K562 (cell line): ENCODE measurements at regions not wholly inside any gene's neighbourhood (a gene's known extent, or its start where the extent isn't known, plus 50 kb on each side); places are given as distances from the start of the nearest gene placed in this dataset.

ENCODE experiments used
- ATAC-seq: fragments of 200-7000 bp; cut with Tn5 transposase; 3 replicates; pipeline ENCODE4 v1.9.1; 2020; ENCODE audit warnings: moderate library complexity
- BruUV-seq: library from RNA; stranded (reverse); fragments of 400-500 nt; replicated peaks from 2 replicates; lab custom pipeline; 2021; lab: Mats Ljungman, UMichigan
- CTCF ChIA-PET: fragments of 300-600 bp; formaldehyde crosslinking; extraction: SDS; loops from one replicate; lab custom pipeline; 2021; ENCODE audit warnings: low intra/inter-chr PET ratio; lab: Yijun Ruan, JAX
- POLR2A ChIA-PET: fragments of 300-600, 350-650 bp; sonication (Branson Sonifier 250); formaldehyde crosslinking; extraction: SDS; loops from one replicate; lab custom pipeline; 2021; ENCODE audit warnings: antibody characterized with exemption, inconsistent platforms; lab: Yijun Ruan, JAX
- DNase-seq, 4 experiments: peaks; one replicate each; pipeline versions ENCODE4 v3.0.0 to v3.0.0-alpha.2; 2011 to 2018; ENCODE audit warnings: low spot score in 3 of 4, mixed read lengths in 3 of 4; ENCODE audit errors: extremely low read depth in 1 of 4
- FAIRE-seq: peaks from 2 replicates; lab custom pipeline; 2011; peaks lifted over from hg19 to GRCh38; lab: Jason Lieb, UNC
- H2AFZ ChIP-seq: 2 replicates; pipeline ENCODE4 v1.6.0; 2011; ENCODE audit warnings: low read depth, low read length, control low read depth, inconsistent platforms
- H3K27ac ChIP-seq: fragments of 200-600 bp; 3 replicates; pipeline ENCODE4 v1.8.0; 2011; ENCODE audit warnings: low read depth, mild to moderate bottlenecking, control low read depth, inconsistent platforms, low read length, moderate library complexity, mixed read lengths; ENCODE audit errors: extremely low read depth
- H3K27me3 ChIP-seq, 2 experiments: fragments of 300-600 bp in 1 of 2; 2 replicates in 1 of 2; 3 replicates in 1 of 2; pipeline versions ENCODE4 v1.6.0 to v1.8.0; 2011; ENCODE audit warnings: inconsistent platforms in 2 of 2, low read length in 2 of 2, mild to moderate bottlenecking in 1 of 2, mixed read lengths in 1 of 2, moderate library complexity in 1 of 2; ENCODE audit not compliant: control insufficient read depth in 2 of 2, insufficient read depth in 2 of 2
- H3K36me3 ChIP-seq: fragments of 300-600 bp; 3 replicates; pipeline ENCODE4 v1.8.0; 2011; ENCODE audit warnings: mild to moderate bottlenecking, low read length, inconsistent platforms; ENCODE audit not compliant: control insufficient read depth, insufficient read depth
- H3K4me1 ChIP-seq, 2 experiments: fragments of 200-600 bp in 1 of 2; replicated peaks in 1 of 2; 2 replicates in 1 of 2; 3 replicates in 1 of 2; pipeline versions ENCODE4 v1.5.1 to v1.8.0; 2011; ENCODE audit warnings: inconsistent platforms in 2 of 2, low read length in 2 of 2, mild to moderate bottlenecking in 1 of 2, mixed read lengths in 1 of 2, moderate library complexity in 1 of 2; ENCODE audit not compliant: control insufficient read depth in 2 of 2, insufficient read depth in 2 of 2
- H3K4me2 ChIP-seq: 2 replicates; pipeline ENCODE4 v1.6.1; 2011; ENCODE audit warnings: low read length, control low read depth, inconsistent platforms, mixed read lengths; ENCODE audit not compliant: insufficient read depth
- H3K4me3 ChIP-seq: fragments of 200-600 bp; sonication (generic), shearing (Covaris generic); 2 replicates; pipeline ENCODE4 v1.5.1; 2016; ENCODE audit warnings: control low read depth, inconsistent platforms
- H3K79me2 ChIP-seq: fragments of 200-600 bp; 3 replicates; pipeline ENCODE4 v1.8.0; 2011; ENCODE audit warnings: low read length, inconsistent platforms; ENCODE audit not compliant: control insufficient read depth, insufficient read depth
- H3K9ac ChIP-seq, 2 experiments: 2 replicates each; pipeline versions ENCODE4 v1.6.0 to v1.6.1; 2011; ENCODE audit warnings: low read depth in 2 of 2, low read length in 2 of 2, control low read depth in 1 of 2, inconsistent platforms in 1 of 2, mild to moderate bottlenecking in 1 of 2, mixed read lengths in 1 of 2; ENCODE audit not compliant: insufficient read depth in 1 of 2
- H3K9me1 ChIP-seq: one replicate; pipeline ENCODE4 v1.6.0; 2011; ENCODE audit warnings: inconsistent platforms, mild to moderate bottlenecking, low read length, moderate library complexity; ENCODE audit not compliant: control insufficient read depth, insufficient read depth
- H3K9me3 ChIP-seq: replicated peaks from 2 replicates; pipeline ENCODE4 v1.5.1; 2011; ENCODE audit warnings: low read depth, low read length, inconsistent platforms; ENCODE audit not compliant: control insufficient read depth, insufficient read depth
- H4K20me1 ChIP-seq: replicated peaks from 2 replicates; pipeline ENCODE4 v1.6.1; 2011; ENCODE audit warnings: low read length, inconsistent platforms, mixed read lengths; ENCODE audit not compliant: control insufficient read depth, insufficient read depth
- HDAC1 ChIP-seq, 2 experiments: fragments of 450-650 bp; IDR thresholded peaks; 2 replicates each; pipeline ENCODE4 v1.6.1; 2016 to 2017; ENCODE audit warnings: inconsistent platforms in 1 of 2, mild to moderate bottlenecking in 1 of 2, moderate library complexity in 1 of 2
- HDAC2 ChIP-seq: fragments of 450-650 bp; IDR thresholded peaks from 2 replicates; pipeline ENCODE4 v1.6.1; 2016; ENCODE audit warnings: mild to moderate bottlenecking
- ILK ChIP-seq: fragments of 450-650 bp; IDR thresholded peaks from 2 replicates; pipeline ENCODE4 v1.6.1; 2016; ENCODE audit warnings: missing genetic modification characterization, low read depth, mild to moderate bottlenecking, missing compliant biosample characterization, moderate library complexity, borderline replicate concordance
- KLF1 ChIP-seq: fragments of 450-650 bp; IDR thresholded peaks from 2 replicates; pipeline ENCODE4 v1.6.1; 2016; ENCODE audit warnings: missing genetic modification characterization, missing compliant biosample characterization
- NCOA6 ChIP-seq: fragments of 450-650 bp; IDR thresholded peaks from 2 replicates; pipeline ENCODE4 v1.6.1; 2017; ENCODE audit warnings: mild to moderate bottlenecking
- NFXL1 ChIP-seq: fragments of 450-650 bp; formaldehyde crosslinking; IDR thresholded peaks from 2 replicates; pipeline ENCODE4 v1.4.0; 2021; ENCODE audit warnings: mild to moderate bottlenecking
- NONO ChIP-seq, 2 experiments: fragments of 200-400 bp in 1 of 2; fragments of 450-650 bp in 1 of 2; formaldehyde crosslinking in 1 of 2; IDR thresholded peaks; 2 replicates each; pipeline ENCODE4 v1.6.1; 2017; ENCODE audit warnings: low read depth in 2 of 2, mild to moderate bottlenecking in 2 of 2, moderate library complexity in 2 of 2, low read length in 1 of 2
- SIN3A ChIP-seq, 2 experiments: fragments of 150-350 bp in 1 of 2; IDR thresholded peaks; 2 replicates each; pipeline ENCODE4 v1.6.1; 2011 to 2016; ENCODE audit warnings: borderline replicate concordance in 2 of 2, low read depth in 2 of 2, low read length in 2 of 2, mild to moderate bottlenecking in 2 of 2, moderate library complexity in 2 of 2; ENCODE audit not compliant: control insufficient read depth in 1 of 2
- SPI1 ChIP-seq: IDR thresholded peaks from 2 replicates; pipeline ENCODE4 v1.6.1; 2011; ENCODE audit warnings: low read depth, low read length, control low read depth, borderline replicate concordance
- STAG1 ChIP-seq: sonication (generic); formaldehyde crosslinking; IDR thresholded peaks from 2 replicates; pipeline ENCODE4 v1.5.0; 2020; ENCODE audit warnings: missing genetic modification reagents, borderline replicate concordance
- WHSC1 ChIP-seq: IDR thresholded peaks from one replicate; pipeline ENCODE4 v1.6.1; 2012; ENCODE audit warnings: low read length, control low read depth, inconsistent platforms
- WGBS: fragments of 100-300 bp; shearing (Covaris generic); methylation state at CpG from one replicate; pipeline ENCODE4 v1.1.6; 2016; ENCODE audit warnings: low coverage, mixed read lengths; ENCODE audit not compliant: insufficient coverage; ENCODE audit errors: missing lambda C conversion rate; 5-methylcytosine and 5-hydroxymethylcytosine counted together
- in situ Hi-C: fragments of 300-500 bp; cut with MboI; formaldehyde crosslinking; loops from 4 replicates; pipeline ENCODE4 v1.15.0; 2018; ENCODE audit warnings: inconsistent platforms, mixed read lengths
- intact Hi-C: fragments of 100-400 bp; cut with micrococcal nuclease; formaldehyde crosslinking; loops from 2 replicates; pipeline ENCODE4 v1.14.2; 2022
- TF ChIP-seq, protein P1 (sequence below): fragments of 450-650 bp; IDR thresholded peaks from 2 replicates; pipeline ENCODE4 v1.6.1; 2016; ENCODE audit warnings: mild to moderate bottlenecking
- TF ChIP-seq, protein P2 (sequence below): fragments of 250-450 bp; sonication (Bioruptor Pico); IDR thresholded peaks from 2 replicates; pipeline ENCODE4 v1.8.0; 2022; ENCODE audit warnings: moderate library complexity, mild to moderate bottlenecking, inconsistent platforms
- TF ChIP-seq, protein P3 (sequence below): fragments of 250-450 bp; sonication (Bioruptor Pico); IDR thresholded peaks from 2 replicates; pipeline ENCODE4 v1.4.0; 2020; ENCODE audit warnings: mild to moderate bottlenecking, moderate library complexity

DNA sequence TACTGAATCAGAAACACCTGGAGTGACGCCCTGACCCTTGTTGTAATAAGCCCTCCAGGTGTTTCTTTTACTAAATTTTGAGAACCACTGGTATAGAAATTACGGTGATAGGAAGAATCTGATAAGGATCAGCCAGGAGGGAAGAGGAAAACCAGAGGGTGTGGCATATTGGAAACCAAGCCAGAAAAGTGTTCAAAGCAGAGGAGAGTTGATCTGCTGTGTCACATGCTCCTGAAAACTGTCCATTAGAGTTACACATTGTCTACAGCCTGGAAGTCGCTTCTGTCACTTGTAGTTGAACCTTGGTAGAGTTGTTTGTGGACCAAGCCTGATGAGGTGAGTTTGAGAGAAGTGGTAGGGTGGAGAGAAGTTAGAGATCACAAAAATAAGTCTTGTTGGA, 497.4 kb downstream of the ENC1 start:
- H3K27ac ChIP-seq, result no peak overlapping the region
- 0% methylated on average over 3 of the region's 3 CpGs for WGBS
- BruUV-seq, result no TSS peak
- DNase-seq (no peak), FAIRE-seq (no peak), ATAC-seq (no peak)
- POLR2A ChIA-PET, result no interaction called here
- H3K4me1 ChIP-seq, result no peaks in the 10 kb centered on the region
- intact Hi-C loops, result no loop called here
- H3K79me2 ChIP-seq, result no peaks in the 10 kb centered on the region
- peaks cover 2 to 9% of the 10 kb centered on the region in 2 experiments; a peak in 2 of 5 replicates for H3K27me3 ChIP-seq
- no peaks in the 10 kb centered on the region for H3K9me1 ChIP-seq
- no peak overlapping the region for H3K4me3 ChIP-seq
- no peak overlapping the region for H2AFZ ChIP-seq
- H3K36me3 ChIP-seq, result no peaks in the 10 kb centered on the region
- H3K9me3 ChIP-seq, result no peaks in the 10 kb centered on the region
- no peak overlapping the region for H3K4me2 ChIP-seq
- no peaks in the 10 kb centered on the region for H4K20me1 ChIP-seq
- no peak overlapping the region for H3K9ac ChIP-seq
- in situ Hi-C loops, result no loop called here
- CTCF ChIA-PET, result no interaction called here
- TF ChIP-seq SIN3A (IDR thresholded peaks at IDR 0.05; ENCODE audit: borderline replicate concordance in 2 of 2, control insufficient read depth in 1 of 2, low read depth in 2 of 2, low read length in 2 of 2) (no peak), HDAC2 (no peak), SPI1 (no peak), ILK (no peak), STAG1 (CRISPR knock-in tag) (no peak), NFXL1 (CRISPR knock-in tag) (no peak), NCOA6 (no peak), NONO (IDR thresholded peaks at IDR 0.05; ENCODE audit: low read depth in 2 of 2, low read length in 1 of 2) (no peak), HDAC1 (IDR thresholded peaks at IDR 0.05) (no peak), WHSC1 (no peak), KLF1 (no peak)
- TF ChIP-seq, protein P1, sequence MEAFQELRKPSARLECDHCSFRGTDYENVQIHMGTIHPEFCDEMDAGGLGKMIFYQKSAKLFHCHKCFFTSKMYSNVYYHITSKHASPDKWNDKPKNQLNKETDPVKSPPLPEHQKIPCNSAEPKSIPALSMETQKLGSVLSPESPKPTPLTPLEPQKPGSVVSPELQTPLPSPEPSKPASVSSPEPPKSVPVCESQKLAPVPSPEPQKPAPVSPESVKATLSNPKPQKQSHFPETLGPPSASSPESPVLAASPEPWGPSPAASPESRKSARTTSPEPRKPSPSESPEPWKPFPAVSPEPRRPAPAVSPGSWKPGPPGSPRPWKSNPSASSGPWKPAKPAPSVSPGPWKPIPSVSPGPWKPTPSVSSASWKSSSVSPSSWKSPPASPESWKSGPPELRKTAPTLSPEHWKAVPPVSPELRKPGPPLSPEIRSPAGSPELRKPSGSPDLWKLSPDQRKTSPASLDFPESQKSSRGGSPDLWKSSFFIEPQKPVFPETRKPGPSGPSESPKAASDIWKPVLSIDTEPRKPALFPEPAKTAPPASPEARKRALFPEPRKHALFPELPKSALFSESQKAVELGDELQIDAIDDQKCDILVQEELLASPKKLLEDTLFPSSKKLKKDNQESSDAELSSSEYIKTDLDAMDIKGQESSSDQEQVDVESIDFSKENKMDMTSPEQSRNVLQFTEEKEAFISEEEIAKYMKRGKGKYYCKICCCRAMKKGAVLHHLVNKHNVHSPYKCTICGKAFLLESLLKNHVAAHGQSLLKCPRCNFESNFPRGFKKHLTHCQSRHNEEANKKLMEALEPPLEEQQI, result no peak
- TF ChIP-seq, protein P2, sequence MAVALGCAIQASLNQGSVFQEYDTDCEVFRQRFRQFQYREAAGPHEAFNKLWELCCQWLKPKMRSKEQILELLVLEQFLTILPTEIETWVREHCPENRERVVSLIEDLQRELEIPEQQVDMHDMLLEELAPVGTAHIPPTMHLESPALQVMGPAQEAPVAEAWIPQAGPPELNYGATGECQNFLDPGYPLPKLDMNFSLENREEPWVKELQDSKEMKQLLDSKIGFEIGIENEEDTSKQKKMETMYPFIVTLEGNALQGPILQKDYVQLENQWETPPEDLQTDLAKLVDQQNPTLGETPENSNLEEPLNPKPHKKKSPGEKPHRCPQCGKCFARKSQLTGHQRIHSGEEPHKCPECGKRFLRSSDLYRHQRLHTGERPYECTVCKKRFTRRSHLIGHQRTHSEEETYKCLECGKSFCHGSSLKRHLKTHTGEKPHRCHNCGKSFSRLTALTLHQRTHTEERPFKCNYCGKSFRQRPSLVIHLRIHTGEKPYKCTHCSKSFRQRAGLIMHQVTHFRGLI (CRISPR knock-in tag), result no peak
- TF ChIP-seq, protein P3, sequence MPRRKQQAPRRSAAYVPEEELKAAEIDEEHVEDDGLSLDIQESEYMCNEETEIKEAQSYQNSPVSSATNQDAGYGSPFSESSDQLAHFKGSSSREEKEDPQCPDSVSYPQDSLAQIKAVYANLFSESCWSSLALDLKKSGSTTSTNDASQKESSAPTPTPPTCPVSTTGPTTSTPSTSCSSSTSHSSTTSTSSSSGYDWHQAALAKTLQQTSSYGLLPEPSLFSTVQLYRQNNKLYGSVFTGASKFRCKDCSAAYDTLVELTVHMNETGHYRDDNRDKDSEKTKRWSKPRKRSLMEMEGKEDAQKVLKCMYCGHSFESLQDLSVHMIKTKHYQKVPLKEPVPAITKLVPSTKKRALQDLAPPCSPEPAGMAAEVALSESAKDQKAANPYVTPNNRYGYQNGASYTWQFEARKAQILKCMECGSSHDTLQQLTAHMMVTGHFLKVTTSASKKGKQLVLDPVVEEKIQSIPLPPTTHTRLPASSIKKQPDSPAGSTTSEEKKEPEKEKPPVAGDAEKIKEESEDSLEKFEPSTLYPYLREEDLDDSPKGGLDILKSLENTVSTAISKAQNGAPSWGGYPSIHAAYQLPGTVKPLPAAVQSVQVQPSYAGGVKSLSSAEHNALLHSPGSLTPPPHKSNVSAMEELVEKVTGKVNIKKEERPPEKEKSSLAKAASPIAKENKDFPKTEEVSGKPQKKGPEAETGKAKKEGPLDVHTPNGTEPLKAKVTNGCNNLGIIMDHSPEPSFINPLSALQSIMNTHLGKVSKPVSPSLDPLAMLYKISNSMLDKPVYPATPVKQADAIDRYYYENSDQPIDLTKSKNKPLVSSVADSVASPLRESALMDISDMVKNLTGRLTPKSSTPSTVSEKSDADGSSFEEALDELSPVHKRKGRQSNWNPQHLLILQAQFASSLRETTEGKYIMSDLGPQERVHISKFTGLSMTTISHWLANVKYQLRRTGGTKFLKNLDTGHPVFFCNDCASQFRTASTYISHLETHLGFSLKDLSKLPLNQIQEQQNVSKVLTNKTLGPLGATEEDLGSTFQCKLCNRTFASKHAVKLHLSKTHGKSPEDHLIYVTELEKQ (CRISPR knock-in tag), result no peak
